ENCODE measurements at regions not wholly inside any gene's neighbourhood (a gene's known extent, or its start where the extent isn't known, plus 50 kb on each side); places are given as distances from the start of the nearest gene placed in this dataset.

DNA sequence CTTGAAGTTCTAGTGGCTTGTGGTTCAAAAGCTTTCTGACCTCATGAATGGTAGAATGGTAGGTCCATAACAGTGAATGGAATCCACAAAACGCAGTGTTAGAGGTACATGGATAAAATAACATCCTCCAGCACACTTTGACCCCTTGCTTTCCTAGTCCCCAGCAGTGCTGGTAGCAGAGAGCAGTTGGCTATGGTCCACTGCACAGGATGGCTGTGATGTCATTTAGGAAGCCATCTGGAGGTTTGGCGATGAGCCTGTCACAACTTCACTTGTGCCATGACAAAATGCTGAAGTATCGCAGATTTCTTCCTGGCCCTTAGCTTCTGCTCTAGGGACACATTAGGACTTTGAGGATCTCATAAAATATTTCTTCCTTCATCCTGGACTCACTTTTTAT is 300.0 kb upstream of the FZD8 start:
- Histone ChIP-seq H3K36me3 (no peaks in the 10 kb centered on the region), H3K27me3 (ENCODE audit: insufficient read depth, low read depth, severe bottlenecking) (no peaks in the 10 kb centered on the region), H3K9me3 (ENCODE audit: severe bottlenecking) (peaks cover 6% of the 10 kb centered on the region), H3K27ac (no peak overlapping the region), H3K4me3 (ENCODE audit: low read depth, low read length) (no peak overlapping the region)
- TF ChIP-seq, protein P1, sequence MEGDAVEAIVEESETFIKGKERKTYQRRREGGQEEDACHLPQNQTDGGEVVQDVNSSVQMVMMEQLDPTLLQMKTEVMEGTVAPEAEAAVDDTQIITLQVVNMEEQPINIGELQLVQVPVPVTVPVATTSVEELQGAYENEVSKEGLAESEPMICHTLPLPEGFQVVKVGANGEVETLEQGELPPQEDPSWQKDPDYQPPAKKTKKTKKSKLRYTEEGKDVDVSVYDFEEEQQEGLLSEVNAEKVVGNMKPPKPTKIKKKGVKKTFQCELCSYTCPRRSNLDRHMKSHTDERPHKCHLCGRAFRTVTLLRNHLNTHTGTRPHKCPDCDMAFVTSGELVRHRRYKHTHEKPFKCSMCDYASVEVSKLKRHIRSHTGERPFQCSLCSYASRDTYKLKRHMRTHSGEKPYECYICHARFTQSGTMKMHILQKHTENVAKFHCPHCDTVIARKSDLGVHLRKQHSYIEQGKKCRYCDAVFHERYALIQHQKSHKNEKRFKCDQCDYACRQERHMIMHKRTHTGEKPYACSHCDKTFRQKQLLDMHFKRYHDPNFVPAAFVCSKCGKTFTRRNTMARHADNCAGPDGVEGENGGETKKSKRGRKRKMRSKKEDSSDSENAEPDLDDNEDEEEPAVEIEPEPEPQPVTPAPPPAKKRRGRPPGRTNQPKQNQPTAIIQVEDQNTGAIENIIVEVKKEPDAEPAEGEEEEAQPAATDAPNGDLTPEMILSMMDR (IDR thresholded peaks at IDR 0.05; ENCODE audit: low read depth, low read length): no peak
- peak; percentile 29 for DNase-seq

DNA sequence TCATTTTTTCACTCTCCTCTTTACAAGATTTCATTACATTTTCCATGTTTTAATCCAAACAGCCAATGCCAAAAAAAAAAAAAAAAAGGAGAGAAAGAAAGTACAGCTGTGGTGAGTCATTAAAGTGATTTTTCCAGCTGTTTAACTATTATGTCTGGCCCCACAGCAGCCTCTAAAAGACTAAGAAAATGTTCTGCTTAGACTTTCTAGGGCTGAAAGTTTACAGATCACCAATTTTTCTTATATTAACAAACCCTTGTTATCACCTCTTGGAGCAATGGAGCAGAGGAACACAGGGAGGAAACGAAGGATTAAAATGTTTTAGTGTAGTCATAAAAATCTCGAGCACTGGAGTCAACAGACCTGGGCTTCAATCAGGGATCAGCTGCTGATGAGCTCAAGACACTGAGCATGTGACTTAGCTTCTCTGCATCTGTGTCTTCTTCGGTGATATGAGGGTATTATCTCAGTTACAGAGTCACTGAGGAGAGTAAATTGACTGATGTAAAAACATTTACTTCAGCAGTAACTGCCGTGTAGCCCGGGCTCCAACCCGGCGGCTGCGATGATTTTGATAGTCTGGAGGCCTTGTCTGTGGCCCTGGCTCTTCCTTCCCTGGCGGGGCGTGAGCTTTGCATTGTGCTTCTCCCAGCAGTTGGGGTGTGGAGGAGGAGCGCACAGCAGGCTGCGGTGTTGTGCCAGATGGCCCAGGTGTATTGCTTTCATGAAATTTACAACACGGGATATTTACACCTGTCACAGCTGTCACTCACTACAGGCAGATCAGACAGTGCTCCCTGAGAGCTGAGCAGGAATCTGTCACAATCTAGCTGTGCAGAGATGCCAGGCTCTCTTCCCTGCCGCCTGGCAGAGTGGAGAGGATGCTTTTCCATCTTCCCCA is 298.3 kb upstream of the FZD8 start:
- Histone ChIP-seq H3K4me3 (ENCODE audit: low read depth, low read length) (peak overlapping the region; percentile 14), H3K36me3 (no peaks in the 10 kb centered on the region), H3K9me3 (ENCODE audit: severe bottlenecking) (peaks cover 6% of the 10 kb centered on the region), H3K27me3 (ENCODE audit: insufficient read depth, low read depth, severe bottlenecking) (no peaks in the 10 kb centered on the region), H3K27ac (peak overlapping the region; percentile 77)
- peak; percentile 80 for DNase-seq
- TF ChIP-seq, protein P1 (IDR thresholded peaks at IDR 0.05; ENCODE audit: low read depth, low read length): no peak

DNA sequence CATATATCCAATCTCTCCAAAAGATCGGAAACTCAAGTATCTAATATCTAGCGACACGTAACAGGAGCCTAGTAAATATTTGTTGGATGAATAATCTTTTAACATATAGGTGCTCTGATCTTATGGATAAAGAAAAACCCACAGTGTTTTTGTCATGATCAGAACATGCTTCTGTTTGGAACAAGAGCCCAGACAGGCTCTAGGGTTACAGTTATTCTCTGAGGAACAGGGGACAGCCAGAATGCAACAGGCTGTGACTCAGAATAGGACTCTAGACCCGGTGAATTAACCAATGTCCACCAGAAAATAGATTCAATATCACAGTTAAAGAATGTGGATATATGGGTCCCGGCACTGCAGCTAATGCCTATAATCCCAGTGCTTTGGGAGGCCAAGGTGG is 296.1 kb upstream of the FZD8 start:
- no peaks in the 10 kb centered on the region for H3K36me3 ChIP-seq
- H3K27me3 ChIP-seq (ENCODE audit: insufficient read depth, low read depth, severe bottlenecking): no peaks in the 10 kb centered on the region
- TF ChIP-seq, protein P1 (IDR thresholded peaks at IDR 0.05; ENCODE audit: low read depth, low read length): no peak
- H3K4me3 ChIP-seq (ENCODE audit: low read depth, low read length): no peak overlapping the region
- no peak for DNase-seq
- H3K9me3 ChIP-seq (ENCODE audit: severe bottlenecking): no peaks in the 10 kb centered on the region
- H3K27ac ChIP-seq: no peak overlapping the region

DNA sequence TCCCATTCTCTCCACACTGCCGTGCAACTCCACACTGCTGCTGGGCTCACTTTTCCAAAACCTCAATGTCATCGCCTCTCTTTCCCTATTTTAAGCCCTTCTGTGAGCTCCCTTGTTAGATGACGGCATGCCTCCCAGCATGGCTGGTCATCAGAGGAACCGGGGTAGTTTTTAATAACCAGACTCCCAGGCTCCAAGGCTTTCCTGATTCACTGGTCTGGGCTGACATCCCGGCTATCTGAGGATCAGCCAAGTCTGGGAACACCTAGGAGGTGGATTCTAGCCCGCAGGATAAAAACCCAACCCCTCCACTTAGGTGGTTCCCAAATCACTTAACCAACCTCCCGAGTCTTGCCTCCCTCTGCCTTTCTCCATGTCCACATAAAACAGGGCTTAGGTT is 295.4 kb upstream of the FZD8 start:
- Histone ChIP-seq H3K27me3 (ENCODE audit: insufficient read depth, low read depth, severe bottlenecking) (no peaks in the 10 kb centered on the region), H3K9me3 (ENCODE audit: severe bottlenecking) (no peaks in the 10 kb centered on the region), H3K4me3 (ENCODE audit: low read depth, low read length) (no peak overlapping the region), H3K27ac (no peak overlapping the region), H3K36me3 (no peaks in the 10 kb centered on the region)
- DNase-seq: no peak
- TF ChIP-seq, protein P1 (IDR thresholded peaks at IDR 0.05; ENCODE audit: low read depth, low read length): no peak

DNA sequence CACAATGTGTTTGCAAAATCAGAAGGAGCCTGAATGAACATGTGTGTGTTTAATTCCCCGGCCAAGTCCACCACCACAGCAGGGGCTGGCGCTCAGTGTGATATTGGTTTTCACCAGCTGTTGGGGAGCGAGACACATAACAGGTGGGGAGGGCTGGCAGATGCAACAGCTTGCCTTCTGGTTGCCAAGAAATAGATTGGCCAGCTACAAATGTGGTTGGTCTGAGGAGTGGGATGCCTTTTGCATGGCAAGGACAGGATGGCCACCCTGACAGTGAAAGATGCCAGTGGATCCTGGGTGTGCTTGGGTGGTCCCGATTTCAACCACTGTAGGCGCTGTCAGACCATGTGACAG is 292.5 kb upstream of the FZD8 start:
- Histone ChIP-seq H3K27ac (no peak overlapping the region), H3K9me3 (ENCODE audit: severe bottlenecking) (no peaks in the 10 kb centered on the region), H3K4me3 (ENCODE audit: low read depth, low read length) (no peak overlapping the region), H3K27me3 (ENCODE audit: insufficient read depth, low read depth, severe bottlenecking) (no peaks in the 10 kb centered on the region), H3K36me3 (no peaks in the 10 kb centered on the region)
- no peak for DNase-seq
- TF ChIP-seq, protein P1 (IDR thresholded peaks at IDR 0.05; ENCODE audit: low read depth, low read length): no peak
